ENCODE measurements at regions not wholly inside any gene's neighbourhood (a gene's known extent, or its start where the extent isn't known, plus 50 kb on each side); places are given as distances from the start of the nearest gene placed in this dataset.

DNA sequence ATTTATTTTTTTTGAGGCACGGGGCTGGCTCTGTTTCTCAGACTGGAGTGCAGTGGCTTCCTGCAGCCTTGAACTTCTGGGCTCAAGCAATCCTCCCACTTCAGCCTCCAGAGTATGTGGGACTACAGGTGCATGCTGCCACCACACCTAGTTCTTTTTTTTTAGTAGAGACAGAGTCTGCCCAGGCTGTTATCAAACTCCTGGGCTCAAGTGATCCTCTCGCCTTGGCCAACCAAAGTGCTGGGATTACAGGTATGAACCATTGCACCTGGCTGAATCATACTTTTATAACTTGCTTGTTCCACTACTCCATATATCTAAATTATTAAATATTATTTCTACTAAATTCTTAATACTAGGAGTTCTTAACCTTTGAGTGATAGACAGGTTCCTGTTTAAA is 111.6 kb downstream of the BTG1 start:
- TF ChIP-seq, protein P1, sequence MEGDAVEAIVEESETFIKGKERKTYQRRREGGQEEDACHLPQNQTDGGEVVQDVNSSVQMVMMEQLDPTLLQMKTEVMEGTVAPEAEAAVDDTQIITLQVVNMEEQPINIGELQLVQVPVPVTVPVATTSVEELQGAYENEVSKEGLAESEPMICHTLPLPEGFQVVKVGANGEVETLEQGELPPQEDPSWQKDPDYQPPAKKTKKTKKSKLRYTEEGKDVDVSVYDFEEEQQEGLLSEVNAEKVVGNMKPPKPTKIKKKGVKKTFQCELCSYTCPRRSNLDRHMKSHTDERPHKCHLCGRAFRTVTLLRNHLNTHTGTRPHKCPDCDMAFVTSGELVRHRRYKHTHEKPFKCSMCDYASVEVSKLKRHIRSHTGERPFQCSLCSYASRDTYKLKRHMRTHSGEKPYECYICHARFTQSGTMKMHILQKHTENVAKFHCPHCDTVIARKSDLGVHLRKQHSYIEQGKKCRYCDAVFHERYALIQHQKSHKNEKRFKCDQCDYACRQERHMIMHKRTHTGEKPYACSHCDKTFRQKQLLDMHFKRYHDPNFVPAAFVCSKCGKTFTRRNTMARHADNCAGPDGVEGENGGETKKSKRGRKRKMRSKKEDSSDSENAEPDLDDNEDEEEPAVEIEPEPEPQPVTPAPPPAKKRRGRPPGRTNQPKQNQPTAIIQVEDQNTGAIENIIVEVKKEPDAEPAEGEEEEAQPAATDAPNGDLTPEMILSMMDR (conservative IDR thresholded peaks at IDR 0.05): no peak
- TF ChIP-seq EZH2 (IDR thresholded peaks at IDR 0.05; ENCODE audit: low read depth): no peak

Measured in PC-9 (cell line).